CD4-positive, alpha-beta memory T cell (primary cell): ENCODE measurements at regions not wholly inside any gene's neighbourhood (a gene's known extent, or its start where the extent isn't known, plus 50 kb on each side); places are given as distances from the start of the nearest gene placed in this dataset.
"Not testable (repeated sequence)": the region's sequence is repeated elsewhere in the genome, so short reads cannot be mapped to it uniquely, and the experiment has no call there.

Experiments
- CTCF ChIA-PET: fragments of 350-600 bp; sonication (Branson Sonifier 250); formaldehyde crosslinking; loops from one replicate; lab custom pipeline; 2021; ENCODE audit warnings: inconsistent platforms; ENCODE audit not compliant: partially characterized antibody; lab: Charles Lee
- POLR2A ChIA-PET: fragments of 350-600 bp; sonication (Branson Sonifier 250); formaldehyde crosslinking; loops from one replicate; lab custom pipeline; 2021; ENCODE audit not compliant: partially characterized antibody; lab: Charles Lee
- DNase-seq, 5 donors: peaks; one replicate each; pipeline versions ENCODE4 v3.0.0 to v3.0.0-alpha.2; 2020 to 2022; ENCODE audit warnings: mixed read lengths in 1 of 5
- H3K27ac ChIP-seq: one replicate; pipeline ENCODE4 v1.7.0; 2013; ENCODE audit warnings: low read depth, low read length
- H3K27me3 ChIP-seq: 2 replicates; pipeline ENCODE4 v1.7.0; 2013; ENCODE audit warnings: mild to moderate bottlenecking, low read length, moderate library complexity; ENCODE audit not compliant: insufficient read depth
- H3K36me3 ChIP-seq: 2 replicates; pipeline ENCODE4 v1.7.0; 2013; ENCODE audit warnings: mild to moderate bottlenecking, low read length, moderate library complexity; ENCODE audit not compliant: insufficient read depth
- H3K4me1 ChIP-seq: 2 replicates; pipeline ENCODE4 v1.7.0; 2013; ENCODE audit warnings: mild to moderate bottlenecking, low read length, moderate library complexity; ENCODE audit not compliant: insufficient read depth
- H3K4me3 ChIP-seq, 2 donors: one replicate each; pipeline ENCODE4 v1.7.0; 2013; ENCODE audit warnings: low read length in 2 of 2, mild to moderate bottlenecking in 1 of 2
- H3K9me3 ChIP-seq, 2 donors: one replicate each; pipeline ENCODE4 v1.7.0; 2013; ENCODE audit warnings: low read length in 2 of 2, control low read depth in 1 of 2; ENCODE audit not compliant: control insufficient read depth in 1 of 2
- H3K27ac Mint-ChIP-seq, 7 donors: one replicate each; pipeline ENCODE4 v1.8.0; 2020 to 2021; ENCODE audit warnings: mixed read lengths in 7 of 7, mild to moderate bottlenecking in 6 of 7, inconsistent platforms in 3 of 7, moderate library complexity in 3 of 7
- H3K27me3 Mint-ChIP-seq, 2 donors: one replicate each; pipeline ENCODE4 v1.8.0; 2020 to 2021; ENCODE audit warnings: mixed read lengths in 2 of 2
- H3K36me3 Mint-ChIP-seq, 2 donors: one replicate each; pipeline ENCODE4 v1.8.0; 2020 to 2021; ENCODE audit warnings: mixed read lengths in 2 of 2, inconsistent platforms in 1 of 2, mild to moderate bottlenecking in 1 of 2
- H3K4me1 Mint-ChIP-seq, 4 donors: one replicate each; pipeline ENCODE4 v1.8.0; 2020 to 2021; ENCODE audit warnings: mixed read lengths in 4 of 4, mild to moderate bottlenecking in 1 of 4
- H3K4me3 Mint-ChIP-seq, 8 donors: one replicate each; pipeline ENCODE4 v1.8.0; 2020 to 2021; ENCODE audit warnings: mixed read lengths in 8 of 8, mild to moderate bottlenecking in 7 of 8, moderate library complexity in 6 of 8, inconsistent platforms in 3 of 8
- H3K9me3 Mint-ChIP-seq, 8 donors: one replicate each; pipeline ENCODE4 v1.8.0; 2020 to 2021; ENCODE audit warnings: mixed read lengths in 8 of 8, mild to moderate bottlenecking in 5 of 8, inconsistent platforms in 3 of 8, moderate library complexity in 1 of 8
- intact Hi-C: fragments of 100-400 bp; cut with micrococcal nuclease; formaldehyde crosslinking; loops from one replicate; pipeline ENCODE4 v1.15.1; 2023

GRCh38 chr11:96540875-96541274, 151.1 kb downstream of the JRKL start:
- Mint-ChIP-seq H3K36me3 (no peaks in the 10 kb centered on the region), H3K4me1 (no peaks in the 10 kb centered on the region), H3K27ac (no peak overlapping the region), H3K9me3 (peaks cover 0 to 3% (median 0%) of the 10 kb centered on the region in 8 donors), H3K27me3 (peaks cover 2 to 4% of the 10 kb centered on the region in 2 donors), H3K4me3 (no peak overlapping the region)
- H3K36me3 ChIP-seq, result no peaks in the 10 kb centered on the region
- intact Hi-C loops, result no loop called here
- H3K4me1 ChIP-seq, result no peaks in the 10 kb centered on the region
- CTCF ChIA-PET, result no interaction called here
- POLR2A ChIA-PET, result no interaction called here
- H3K27me3 ChIP-seq, result no peaks in the 10 kb centered on the region
- no peak for DNase-seq
- H3K9me3 ChIP-seq, result no peaks in the 10 kb centered on the region
- no peak overlapping the region for H3K4me3 ChIP-seq
- no peak overlapping the region for H3K27ac ChIP-seq

GRCh38 chr11:96543177-96543576, 153.4 kb downstream of the JRKL start:
- no peak overlapping the region for H3K4me3 Mint-ChIP-seq
- no peaks in the 10 kb centered on the region for H3K4me1 Mint-ChIP-seq
- no peaks in the 10 kb centered on the region for H3K36me3 Mint-ChIP-seq
- ChIA-PET CTCF (no interaction called here), POLR2A (no interaction called here)
- H3K9me3 ChIP-seq, result no peaks in the 10 kb centered on the region
- intact Hi-C loops, result no loop called here
- H3K27ac ChIP-seq, result no peak overlapping the region
- no peak overlapping the region for H3K4me3 ChIP-seq
- no peaks in the 10 kb centered on the region for H3K4me1 ChIP-seq
- no peaks in the 10 kb centered on the region for H3K27me3 ChIP-seq
- peaks cover 0 to 3% (median 0%) of the 10 kb centered on the region in 8 donors for H3K9me3 Mint-ChIP-seq
- no peaks in the 10 kb centered on the region for H3K36me3 ChIP-seq
- no peak overlapping the region for H3K27ac Mint-ChIP-seq
- DNase-seq, result no peak
- peaks cover 2 to 11% of the 10 kb centered on the region in 2 donors for H3K27me3 Mint-ChIP-seq

- POLR2A ChIA-PET, H3K9me3 Mint-ChIP-seq, H3K4me3 Mint-ChIP-seq, H3K36me3 Mint-ChIP-seq, H3K27me3 ChIP-seq, H3K36me3 ChIP-seq, intact Hi-C loops, H3K27ac Mint-ChIP-seq, H3K9me3 ChIP-seq, DNase-seq, H3K4me1 Mint-ChIP-seq, H3K4me1 ChIP-seq, H3K27ac ChIP-seq, H3K4me3 ChIP-seq, CTCF ChIA-PET: not testable (repeated sequence)
- peaks cover 2 to 11% of the 10 kb centered on the region in 2 donors for H3K27me3 Mint-ChIP-seq
Observed at GRCh38 chr11:96545192-96545591, 155.4 kb downstream of the JRKL start.

GRCh38 chr11:96551136-96551535, 161.3 kb downstream of the JRKL start:
- POLR2A ChIA-PET, result no interaction called here
- no peaks in the 10 kb centered on the region for H3K4me1 Mint-ChIP-seq
- H3K27ac Mint-ChIP-seq, result no peak overlapping the region
- Histone ChIP-seq H3K9me3 (no peaks in the 10 kb centered on the region), H3K4me3 (no peak overlapping the region), H3K36me3 (no peaks in the 10 kb centered on the region), H3K4me1 (no peaks in the 10 kb centered on the region), H3K27me3 (no peaks in the 10 kb centered on the region), H3K27ac (no peak overlapping the region)
- intact Hi-C loops, result no loop called here
- H3K27me3 Mint-ChIP-seq, result peaks cover 0 to 7% of the 10 kb centered on the region in 2 donors
- H3K4me3 Mint-ChIP-seq, result no peak overlapping the region
- no peaks in the 10 kb centered on the region for H3K36me3 Mint-ChIP-seq
- no peak for DNase-seq
- CTCF ChIA-PET, result no interaction called here
- H3K9me3 Mint-ChIP-seq, result peaks cover 0 to 4% (median under 1%) of the 10 kb centered on the region in 8 donors

GRCh38 chr11:96554236-96554820, 164.5 kb downstream of the JRKL start:
- intact Hi-C loops, result no loop called here
- no peaks in the 10 kb centered on the region for H3K36me3 Mint-ChIP-seq
- peaks cover 0 to 8% (median 2%) of the 10 kb centered on the region in 8 donors for H3K9me3 Mint-ChIP-seq
- DNase-seq, result no peak
- Histone ChIP-seq H3K36me3 (no peaks in the 10 kb centered on the region), H3K4me1 (no peaks in the 10 kb centered on the region), H3K4me3 (no peak overlapping the region), H3K27me3 (no peaks in the 10 kb centered on the region), H3K27ac (no peak overlapping the region), H3K9me3 (no peaks in the 10 kb centered on the region)
- POLR2A ChIA-PET, result no interaction called here
- CTCF ChIA-PET, result no interaction called here
- H3K27ac Mint-ChIP-seq, result no peak overlapping the region
- no peaks in the 10 kb centered on the region for H3K27me3 Mint-ChIP-seq
- H3K4me1 Mint-ChIP-seq, result no peaks in the 10 kb centered on the region
- H3K4me3 Mint-ChIP-seq, result no peak overlapping the region

GRCh38 chr11:96555826-96556225, 166.0 kb downstream of the JRKL start:
- H3K9me3 Mint-ChIP-seq, result peaks cover 0 to 10% (median under 1%) of the 10 kb centered on the region in 8 donors
- POLR2A ChIA-PET, H3K27ac ChIP-seq, H3K27me3 ChIP-seq, H3K4me1 ChIP-seq, H3K4me1 Mint-ChIP-seq, H3K36me3 ChIP-seq, intact Hi-C loops, H3K4me3 Mint-ChIP-seq, H3K36me3 Mint-ChIP-seq, H3K27ac Mint-ChIP-seq, H3K9me3 ChIP-seq, H3K27me3 Mint-ChIP-seq, H3K4me3 ChIP-seq, CTCF ChIA-PET: not testable (repeated sequence)
- DNase-seq, result peak in 2 of 5 donors; percentile 32 to 40

- intact Hi-C loops, H3K4me1 ChIP-seq, H3K4me3 ChIP-seq, H3K36me3 ChIP-seq, H3K9me3 ChIP-seq, H3K4me1 Mint-ChIP-seq, H3K9me3 Mint-ChIP-seq, H3K36me3 Mint-ChIP-seq, POLR2A ChIA-PET, CTCF ChIA-PET, H3K27me3 Mint-ChIP-seq, H3K27me3 ChIP-seq, DNase-seq, H3K27ac ChIP-seq, H3K4me3 Mint-ChIP-seq: not testable (repeated sequence)
- H3K27ac Mint-ChIP-seq, result peak overlapping the region in 1 of 7 donors; percentile 19
Observed at GRCh38 chr11:96560727-96561126, 170.9 kb downstream of the JRKL start.

- H3K27me3 ChIP-seq, result no peaks in the 10 kb centered on the region
- peak in 3 of 5 donors; percentile 2 to 44 (median 42) for DNase-seq
- POLR2A ChIA-PET, result no interaction called here
- peak overlapping the region in 3 of 8 donors; percentile 13 to 20 (median 17) for H3K4me3 Mint-ChIP-seq
- H3K9me3 Mint-ChIP-seq, result no peaks in the 10 kb centered on the region
- no peaks in the 10 kb centered on the region for H3K4me1 Mint-ChIP-seq
- CTCF ChIA-PET, result no interaction called here
- H3K4me1 ChIP-seq, result no peaks in the 10 kb centered on the region
- H3K9me3 ChIP-seq, result no peaks in the 10 kb centered on the region
- no peaks in the 10 kb centered on the region for H3K36me3 Mint-ChIP-seq
- intact Hi-C loops, result no loop called here
- no peaks in the 10 kb centered on the region for H3K27me3 Mint-ChIP-seq
- H3K4me3 ChIP-seq, result no peak overlapping the region
- no peak overlapping the region for H3K27ac Mint-ChIP-seq
- H3K36me3 ChIP-seq, result no peaks in the 10 kb centered on the region
- H3K27ac ChIP-seq, result no peak overlapping the region
Observed at GRCh38 chr11:96567176-96567575, 177.4 kb downstream of the JRKL start.
